GM18867 (cell line): ENCODE measurements at regions not wholly inside any gene's neighbourhood (a gene's known extent, or its start where the extent isn't known, plus 50 kb on each side); places are given as distances from the start of the nearest gene placed in this dataset.

ENCODE experiments used
- ATAC-seq: cut with Tn5 transposase; IDR thresholded peaks from one replicate; pipeline ENCODE4 v1.9.1; 2021; ENCODE audit warnings: mild to moderate bottlenecking, moderate library complexity; ENCODE audit not compliant: unreplicated experiment

- peak; percentile 48 for ATAC-seq
These were observed 57.2 kb upstream of the ALOX12 start for GRCh38 chr17:6938637-6939036.

DNA sequence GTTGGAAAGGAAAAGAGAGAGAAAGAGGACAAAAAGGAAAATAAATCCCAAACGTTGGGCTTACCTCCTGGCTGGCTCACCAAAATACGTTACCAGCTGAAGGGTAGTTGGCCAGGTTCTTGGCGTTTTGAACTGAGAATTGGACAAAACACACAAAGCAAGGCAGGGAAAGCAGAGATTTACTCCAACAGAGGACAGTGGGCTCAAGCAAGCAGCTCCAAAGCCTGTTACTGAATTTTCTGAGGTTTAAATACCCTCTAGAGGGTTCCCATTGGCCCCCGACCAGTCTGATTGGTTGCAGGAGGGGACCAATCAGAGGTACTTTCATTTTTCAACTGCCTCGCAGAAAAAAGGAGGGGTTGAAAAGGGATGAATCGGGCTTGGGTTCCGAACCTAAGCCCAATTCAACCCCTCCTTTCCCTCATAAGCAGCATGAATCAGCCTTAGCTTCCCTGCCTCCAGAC, 55.6 kb upstream of the ALOX12 start:
- ATAC-seq: no peak

DNA sequence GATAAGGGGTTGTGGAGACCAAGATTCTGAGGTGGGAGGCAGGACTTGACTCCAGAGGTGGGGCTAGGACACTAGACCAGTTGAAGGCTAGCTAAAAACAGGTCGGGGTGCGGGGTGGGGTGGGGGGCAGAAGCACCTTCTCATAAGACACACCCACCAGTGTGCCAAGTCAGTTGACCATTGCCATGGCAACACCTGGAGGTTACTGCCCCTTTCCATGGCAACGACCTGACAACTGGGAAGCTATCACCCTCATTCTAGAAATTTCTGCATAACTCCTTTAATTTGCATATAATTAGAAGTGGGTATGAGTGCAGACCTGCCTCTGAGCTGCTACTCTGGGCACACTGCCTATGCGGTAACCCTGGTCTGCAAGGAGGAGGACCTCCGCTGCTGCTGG, 53.9 kb upstream of the ALOX12 start:
- no peak for ATAC-seq

DNA sequence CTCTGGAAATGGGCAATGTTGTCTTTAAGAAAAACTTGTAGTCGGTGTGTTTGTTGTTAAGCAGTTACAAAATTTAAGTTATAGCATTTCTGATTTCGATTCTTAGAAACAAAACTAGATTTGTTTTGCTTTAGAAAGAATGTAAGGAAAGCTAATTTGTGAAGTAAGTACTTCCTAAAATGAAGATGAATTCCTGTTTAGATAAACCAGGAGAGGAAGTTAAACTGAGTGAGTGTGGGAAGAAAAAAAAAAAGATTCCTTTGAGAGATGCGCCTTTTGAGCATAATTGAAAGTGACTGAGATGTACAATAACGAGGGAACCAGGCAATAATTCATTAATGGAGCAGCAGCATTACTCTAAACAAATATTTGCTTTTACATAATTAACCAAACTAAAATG, 52.4 kb upstream of the ALOX12 start:
- ATAC-seq: no peak
